COLO829 (cell line): ENCODE measurements at regions not wholly inside any gene's neighbourhood (a gene's known extent, or its start where the extent isn't known, plus 50 kb on each side); places are given as distances from the start of the nearest gene placed in this dataset.
A peak's percentile ranks its signal among the peaks of the same experiment; 100 is the strongest.
"Not testable (repeated sequence)": the region's sequence is repeated elsewhere in the genome, so short reads cannot be mapped to it uniquely, and the experiment has no call there.

Experiments
- DNase-seq: peaks from one replicate; pipeline ENCODE4 v3.0.0; 2012; ENCODE audit warnings: low spot score

DNA sequence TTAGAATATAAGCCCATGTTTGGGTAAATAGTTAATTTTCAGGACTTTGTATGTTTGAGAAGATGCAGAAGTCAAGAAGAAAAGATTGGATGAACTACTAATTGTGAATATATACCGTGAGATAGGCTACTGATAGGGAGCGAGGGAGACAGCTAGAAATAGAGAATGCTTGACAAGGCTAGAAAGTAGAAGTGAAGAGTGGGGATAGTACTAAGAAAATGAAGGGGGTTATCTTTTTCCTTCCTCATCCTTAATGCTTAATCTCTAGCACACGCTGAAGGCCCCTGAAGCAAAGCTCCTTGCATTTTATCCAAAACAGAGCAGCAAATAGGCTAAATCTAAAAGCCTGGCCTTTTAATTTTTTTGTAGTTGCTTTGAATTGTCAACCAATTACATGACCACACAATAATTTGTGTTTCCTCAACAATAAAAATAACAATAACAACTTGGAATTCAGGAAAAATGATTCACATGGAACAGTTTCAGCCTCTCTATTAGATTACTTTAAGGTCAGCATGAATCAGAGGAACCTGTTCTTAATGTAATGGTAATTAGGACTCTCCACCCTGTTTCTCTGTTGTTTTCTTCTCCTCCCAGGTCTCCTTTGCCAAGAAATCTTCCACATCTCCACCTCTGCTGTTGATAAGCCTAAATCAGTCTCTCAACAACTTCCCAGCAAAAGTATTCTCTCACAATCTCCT lies 1071.3 kb upstream of the ZEB2 start:
- DNase-seq, result no peak

DNA sequence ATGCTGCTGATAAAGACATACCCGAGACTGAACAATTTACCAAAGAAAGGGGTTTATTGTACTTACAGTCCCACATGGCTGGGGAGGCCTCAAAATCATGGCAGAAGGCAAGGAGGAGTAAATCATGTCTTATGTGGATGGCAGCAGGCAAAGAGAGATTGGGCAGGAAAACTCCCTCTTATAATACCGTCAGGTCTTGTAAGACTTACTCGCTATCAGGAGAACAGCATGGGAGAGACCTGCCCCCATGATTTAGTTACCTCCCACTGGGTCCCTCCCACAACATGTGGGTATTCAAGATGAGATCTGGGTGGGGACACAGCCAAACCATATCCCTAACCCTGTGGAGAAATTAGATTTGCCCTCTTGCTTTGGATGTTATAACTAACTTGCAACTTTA lies 1068.0 kb upstream of the ZEB2 start:
- no peak for DNase-seq

DNA sequence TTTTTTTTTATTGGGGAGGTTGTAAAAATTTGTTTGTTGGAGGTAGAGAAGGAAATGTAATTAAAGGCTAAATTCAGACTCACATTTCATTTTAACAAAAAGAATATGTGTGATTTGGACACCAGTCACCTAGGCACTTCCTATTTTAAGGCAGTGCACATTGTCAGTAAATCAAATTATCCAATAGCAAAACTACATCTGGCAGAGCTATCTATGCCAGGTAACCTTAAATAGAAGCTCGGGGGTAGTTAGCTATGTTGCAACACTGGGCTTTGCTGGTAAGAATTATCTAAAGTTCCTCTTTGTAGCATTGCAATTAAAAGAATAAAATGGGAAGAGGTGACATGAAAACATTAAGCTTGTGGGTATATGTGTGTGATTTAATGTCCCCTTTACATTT lies 1064.4 kb upstream of the ZEB2 start:
- no peak for DNase-seq

DNA sequence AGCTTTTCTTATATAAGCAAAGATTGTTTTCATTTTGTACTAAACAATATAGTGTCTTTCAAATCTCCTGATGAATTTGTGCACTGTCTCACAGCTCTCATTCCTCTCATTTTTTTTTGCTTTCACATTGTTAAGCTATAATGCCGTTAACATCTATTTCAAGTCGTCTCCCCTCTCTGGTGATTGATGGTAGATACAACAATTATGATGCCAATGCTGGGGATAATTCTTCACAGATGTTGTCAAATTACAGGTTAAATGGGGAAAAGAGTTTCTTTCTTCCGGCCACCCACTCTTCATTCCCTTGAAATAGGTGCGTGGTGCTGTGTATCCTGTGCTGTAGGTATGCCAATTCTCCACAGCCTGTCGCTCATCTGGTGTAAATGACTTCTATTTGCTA lies 1053.7 kb upstream of the ZEB2 start:
- no peak for DNase-seq

DNA sequence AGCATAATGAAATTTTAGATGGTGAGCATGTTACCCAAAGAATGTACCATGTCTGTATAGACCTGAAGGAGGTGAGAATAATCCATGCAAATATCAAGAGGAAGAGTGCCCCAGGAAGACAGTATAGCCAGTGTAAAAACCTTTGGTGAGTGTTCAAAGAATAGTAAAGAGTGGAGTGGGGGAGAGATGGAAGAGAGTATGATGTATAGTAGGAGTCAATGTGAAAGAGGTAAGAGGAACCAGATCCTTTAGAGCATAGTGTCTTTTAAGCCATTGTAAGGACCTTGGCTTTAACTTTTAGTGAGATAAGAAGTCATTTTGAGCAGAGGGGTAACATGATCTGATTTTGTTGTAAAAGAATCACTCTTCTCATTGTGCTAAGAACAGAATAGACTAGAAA lies 1052.3 kb upstream of the ZEB2 start:
- no peak for DNase-seq

DNA sequence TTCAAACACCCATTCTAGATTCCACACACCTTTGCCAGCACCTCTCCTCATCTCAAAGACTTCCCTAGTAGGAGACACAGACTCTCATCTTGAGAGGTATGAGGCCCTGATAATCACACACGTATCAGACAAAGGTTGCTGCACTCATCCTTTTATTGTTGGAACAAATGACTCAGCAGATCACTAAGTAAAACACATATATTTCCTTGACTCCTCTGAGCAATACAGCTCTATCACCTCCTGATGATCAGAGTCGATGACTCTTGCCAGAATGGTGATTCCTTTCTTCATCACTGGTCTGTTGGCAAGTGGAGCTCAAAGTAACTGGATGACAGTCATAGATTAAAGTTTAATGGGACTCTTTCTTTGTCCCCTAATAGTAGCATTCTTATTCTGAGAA lies 1049.2 kb upstream of the ZEB2 start:
- no peak for DNase-seq

DNA sequence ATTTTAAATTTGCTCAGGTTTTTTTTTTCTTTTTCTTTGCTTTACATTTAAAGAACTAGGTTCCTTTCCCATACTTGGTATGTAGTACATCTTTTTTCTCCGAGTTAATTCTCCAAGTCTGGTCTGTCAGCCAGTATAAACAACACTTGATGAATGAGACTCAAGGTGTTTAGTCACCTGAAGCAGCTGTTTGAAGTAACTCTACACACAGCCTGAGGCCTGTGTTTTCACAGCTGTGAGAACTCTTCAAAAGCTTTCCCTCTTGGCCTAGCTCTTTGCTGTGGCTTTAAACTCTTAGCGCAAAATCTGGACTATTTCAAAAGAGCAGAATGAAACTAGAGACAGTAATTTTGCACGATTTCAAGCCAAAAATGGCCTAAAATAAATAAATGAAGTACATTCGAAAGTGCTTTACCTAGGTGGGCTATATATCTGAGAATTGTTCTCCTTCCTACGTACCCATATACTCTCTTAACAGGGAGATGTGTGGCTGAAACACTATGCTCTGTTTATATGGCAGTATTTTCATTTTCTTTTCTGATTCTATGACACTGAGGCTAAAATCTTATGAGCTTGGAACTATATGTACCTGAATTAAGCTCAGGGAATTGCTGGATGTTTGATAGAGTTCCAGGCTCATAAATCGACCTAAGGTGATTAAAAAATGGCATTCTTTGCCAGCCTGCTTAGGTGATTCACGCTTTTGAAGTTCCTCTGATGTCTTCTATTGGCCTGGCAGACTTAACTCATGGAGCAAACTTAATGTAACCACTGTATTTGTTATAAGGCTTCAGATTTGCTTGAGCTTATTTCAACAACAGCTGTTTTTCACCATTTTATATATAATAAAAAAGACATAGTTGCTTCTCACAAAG lies 1044.1 kb upstream of the ZEB2 start:
- no peak for DNase-seq

DNA sequence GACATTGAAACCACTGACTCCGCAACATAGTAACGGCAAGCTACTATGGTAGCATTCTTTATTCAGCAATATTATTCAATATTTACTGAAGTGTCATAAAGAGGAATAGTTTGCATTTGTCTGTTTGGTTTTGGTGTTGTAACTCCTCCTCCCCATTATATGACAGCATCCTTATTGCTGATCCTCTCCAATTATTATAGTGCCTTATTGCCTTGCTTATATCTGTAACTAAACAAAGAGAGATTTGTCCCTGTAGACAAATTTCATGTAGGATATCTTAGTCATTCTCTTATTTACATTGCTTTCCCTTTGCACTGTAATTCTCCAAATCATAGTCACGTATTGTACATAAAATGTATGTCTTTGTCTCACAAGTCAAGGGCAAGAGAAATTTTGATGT lies 1041.2 kb upstream of the ZEB2 start:
- peak; percentile 6 for DNase-seq

DNA sequence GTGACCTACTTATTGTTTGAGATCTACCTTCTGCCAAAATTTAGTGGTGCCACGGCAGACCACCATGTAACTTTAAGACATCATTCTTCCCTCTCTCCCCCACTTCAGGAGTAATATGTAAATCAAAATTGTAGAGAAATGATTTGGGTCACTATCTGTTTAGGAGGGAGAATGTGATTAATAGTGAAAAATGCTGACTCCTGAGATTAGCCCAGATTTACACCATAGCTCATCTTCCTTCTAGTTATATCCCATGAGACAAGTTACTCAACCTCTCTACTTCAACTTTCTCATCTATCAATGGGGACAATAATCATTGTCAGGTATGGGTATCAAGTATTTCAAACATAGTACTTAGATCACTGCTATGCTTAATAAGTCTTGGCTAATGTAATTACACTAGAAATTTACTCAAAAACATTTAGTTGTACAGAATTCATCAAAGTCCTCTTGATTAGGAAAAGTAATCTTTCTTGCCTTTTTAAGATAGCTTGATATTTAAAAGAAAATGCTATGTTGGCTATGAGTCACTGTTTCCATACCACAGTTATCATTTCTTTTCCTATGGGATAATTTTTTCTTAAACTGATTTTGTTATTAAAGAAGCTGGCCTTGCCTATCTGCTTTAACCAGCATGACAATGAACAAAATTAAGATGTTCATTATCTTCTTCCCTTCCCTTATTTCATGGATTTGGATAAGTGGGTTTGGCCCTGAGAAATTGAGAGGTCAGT lies 1038.9 kb upstream of the ZEB2 start:
- DNase-seq, result no peak

DNA sequence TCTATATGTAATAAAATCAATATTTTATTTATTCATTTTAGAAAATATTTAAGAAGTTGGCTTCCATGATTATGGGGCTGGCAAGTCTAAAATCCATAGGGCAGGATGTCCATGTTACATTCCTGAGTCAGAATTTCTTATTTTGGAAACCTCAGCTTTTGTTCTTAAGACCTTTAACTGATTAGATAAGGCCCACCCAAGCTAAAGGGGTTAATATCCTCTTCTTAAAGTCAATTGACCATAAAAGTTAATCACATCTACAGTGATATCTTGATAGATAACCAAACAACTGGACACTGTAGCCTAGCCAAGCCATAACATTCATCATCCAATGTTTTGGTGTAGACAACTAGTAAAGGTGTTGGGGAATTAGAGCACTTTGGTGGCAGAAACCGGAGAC lies 1035.4 kb upstream of the ZEB2 start:
- no peak for DNase-seq

DNA sequence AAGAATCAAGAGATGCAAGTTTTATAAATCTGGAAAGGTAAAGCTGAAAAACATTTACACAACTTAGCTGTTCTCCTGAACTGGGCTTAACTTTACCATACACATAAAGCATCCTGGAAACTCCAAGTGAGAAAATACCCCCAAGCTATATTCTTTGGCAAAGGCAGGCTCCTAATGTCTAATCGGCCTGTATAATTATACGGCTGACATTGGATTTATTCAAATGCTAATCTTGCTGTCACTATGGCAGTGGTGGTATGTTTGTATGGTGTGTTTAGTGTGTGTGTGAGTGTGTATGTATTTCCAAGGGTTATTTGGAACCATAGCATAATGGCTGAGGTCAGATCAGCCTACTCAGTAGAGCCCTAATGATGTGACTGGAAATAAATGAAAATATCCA lies 1031.8 kb upstream of the ZEB2 start:
- DNase-seq, result no peak

DNA sequence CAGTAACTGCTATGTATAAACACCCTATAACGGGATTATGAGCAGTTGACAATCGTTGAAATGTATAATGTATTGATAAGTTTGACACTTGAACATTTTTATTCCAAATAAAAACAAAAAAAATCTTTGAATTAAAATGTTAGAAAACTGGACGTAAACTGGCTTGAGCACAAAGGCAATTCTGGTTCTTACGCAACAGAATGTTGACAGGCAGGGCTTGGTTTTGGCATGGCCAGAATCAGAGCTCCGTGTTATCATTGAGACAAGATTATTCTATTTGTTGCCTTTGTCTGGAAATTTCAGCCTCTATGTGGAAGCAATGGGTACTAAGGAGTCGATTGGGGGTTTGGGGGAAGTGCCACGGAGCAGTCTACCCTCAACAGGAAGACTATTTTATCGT lies 1028.6 kb upstream of the ZEB2 start:
- no peak for DNase-seq

DNA sequence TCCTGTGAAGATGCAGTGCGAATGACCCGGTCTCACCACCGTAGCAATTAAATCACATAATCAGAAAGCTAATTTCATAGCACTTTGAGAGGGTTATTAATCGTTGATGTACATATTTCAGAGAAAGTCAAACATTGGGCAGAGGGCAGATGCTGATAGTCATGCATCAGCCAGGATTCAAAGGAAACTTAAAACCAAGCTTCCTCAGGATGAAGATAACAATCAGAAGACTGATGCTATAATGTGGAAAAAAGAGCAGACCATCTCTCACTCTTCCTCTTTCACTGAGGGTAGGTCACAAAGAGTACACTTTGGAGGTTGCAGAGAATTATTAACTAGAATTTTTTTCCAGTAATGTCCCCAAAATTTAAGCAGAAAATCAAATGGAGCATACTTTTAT lies 1027.7 kb upstream of the ZEB2 start:
- DNase-seq, result no peak

DNA sequence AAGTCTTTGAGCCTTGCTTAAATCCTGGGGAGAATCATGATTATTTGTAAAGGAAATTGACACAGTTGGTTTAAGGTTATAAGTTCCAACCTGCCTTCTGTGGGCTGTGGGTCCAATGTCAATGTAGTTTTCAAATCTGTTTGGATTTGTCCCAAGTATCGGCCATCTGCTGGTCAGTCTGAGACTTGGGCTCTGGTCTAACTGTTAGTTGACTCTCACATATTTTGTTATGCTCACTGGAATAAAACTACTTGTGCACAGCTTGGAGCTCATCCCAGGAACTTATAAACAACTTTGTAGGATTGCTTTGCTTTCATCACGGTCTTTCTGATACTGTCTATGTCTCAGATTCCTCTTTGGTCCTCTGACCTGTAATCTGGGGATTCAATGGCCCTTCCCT lies 1026.2 kb upstream of the ZEB2 start:
- no peak for DNase-seq

DNA sequence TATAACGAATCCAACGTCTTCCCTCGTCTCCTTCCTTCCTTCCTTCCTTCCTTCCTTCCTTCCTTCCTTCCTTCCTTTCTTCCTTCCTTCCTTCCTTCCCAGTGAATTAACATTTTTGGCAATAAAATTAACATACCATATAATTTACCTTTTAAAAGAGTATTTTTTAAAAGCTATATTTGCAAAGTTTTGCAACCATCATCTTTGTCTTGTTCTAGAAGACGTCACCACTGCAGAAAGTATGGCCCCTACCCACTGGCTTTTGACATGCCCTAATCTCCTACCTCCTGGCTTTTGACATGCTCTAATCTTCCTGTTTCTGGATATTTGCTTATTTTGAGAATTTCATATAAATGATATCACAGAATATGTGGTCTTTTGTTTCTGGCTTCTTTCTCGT lies 1023.9 kb upstream of the ZEB2 start:
- DNase-seq, result no peak

DNA sequence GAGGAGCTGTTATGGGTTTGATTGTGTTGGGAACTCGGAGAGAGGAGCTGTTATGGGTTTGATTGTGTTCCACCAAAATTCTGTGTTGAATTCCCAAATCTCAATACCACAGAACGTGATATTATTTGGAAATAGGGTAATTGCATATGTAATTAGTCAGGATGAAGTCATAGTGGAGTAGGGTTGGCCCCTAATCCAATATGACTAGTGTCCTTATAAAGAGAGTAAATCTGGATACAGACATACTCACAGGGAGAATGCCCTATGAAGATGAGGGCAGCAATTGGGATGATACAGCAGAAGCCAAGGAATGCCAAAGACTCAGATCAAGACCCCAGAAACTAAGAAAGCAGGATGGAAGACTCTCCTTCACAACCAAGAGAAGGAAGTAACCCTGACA lies 1023.2 kb upstream of the ZEB2 start:
- DNase-seq, result no peak

DNA sequence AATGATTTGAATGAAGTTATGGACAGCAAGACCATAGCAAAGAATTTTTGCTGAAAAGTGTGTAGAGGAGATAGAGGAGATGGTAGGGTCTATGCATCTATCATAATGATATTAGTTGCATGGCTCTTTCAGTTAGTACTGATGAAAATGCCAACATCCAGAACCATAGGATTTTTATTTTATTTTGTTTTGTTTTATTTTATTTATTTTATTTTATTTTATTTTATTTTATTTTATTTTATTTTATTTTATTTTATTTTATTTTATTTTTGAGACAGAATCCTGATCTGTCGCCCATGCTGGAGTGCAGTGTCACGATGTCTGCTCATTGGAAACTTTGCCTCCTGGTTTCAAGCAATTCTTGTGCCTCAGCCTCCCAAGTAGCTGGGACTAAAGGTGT lies 1021.1 kb upstream of the ZEB2 start:
- no peak for DNase-seq

DNA sequence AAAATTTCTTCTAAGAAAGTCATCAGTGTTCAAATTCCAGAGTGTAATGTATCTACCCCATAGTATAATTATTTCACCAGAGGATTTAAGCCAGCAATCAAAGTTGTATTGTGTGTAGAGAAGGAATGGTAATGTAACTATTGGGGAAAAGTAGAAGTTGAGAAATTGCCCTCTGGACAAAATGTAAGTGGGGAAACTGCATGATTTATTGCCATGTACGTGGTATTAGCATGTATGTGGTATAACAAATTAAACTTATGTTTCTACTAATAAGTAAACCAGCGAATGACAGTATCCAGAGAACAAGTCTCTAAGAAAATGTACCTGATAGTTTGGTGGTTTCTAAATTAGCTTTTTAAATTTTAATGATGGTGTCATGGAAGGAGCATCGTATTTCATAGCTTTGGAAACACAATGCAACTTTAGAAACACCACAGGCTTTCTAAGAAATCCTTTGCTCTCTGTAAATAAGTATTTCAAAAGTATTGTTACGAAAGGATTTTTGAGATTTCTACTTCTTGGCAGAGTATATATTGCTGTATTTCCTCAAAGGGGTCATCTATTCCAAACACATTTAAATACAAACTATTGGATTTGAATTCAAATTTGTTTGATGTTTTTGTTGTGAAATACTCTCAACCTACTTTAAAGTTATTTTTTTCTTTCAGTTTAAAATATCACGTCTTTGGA lies 1018.9 kb upstream of the ZEB2 start:
- DNase-seq, result no peak

DNA sequence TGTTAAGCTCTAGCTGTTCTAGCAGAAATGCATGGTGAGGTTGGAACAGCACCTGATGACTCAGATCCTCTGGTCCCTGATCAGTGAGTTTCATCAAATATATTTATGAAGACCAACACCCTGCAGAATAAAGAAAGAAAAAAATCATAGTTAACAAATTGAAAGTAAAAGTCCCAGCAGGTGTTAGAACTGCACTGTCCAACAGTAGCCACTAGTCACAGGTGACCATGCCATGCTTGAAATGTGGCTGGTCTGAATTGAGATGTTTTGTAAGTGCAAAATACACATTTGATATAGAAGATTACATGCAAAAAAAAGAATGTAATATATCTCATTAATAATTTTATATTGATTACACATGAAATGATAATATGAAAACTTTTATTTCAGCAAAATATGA lies 1010.7 kb upstream of the ZEB2 start:
- DNase-seq, result no peak

DNA sequence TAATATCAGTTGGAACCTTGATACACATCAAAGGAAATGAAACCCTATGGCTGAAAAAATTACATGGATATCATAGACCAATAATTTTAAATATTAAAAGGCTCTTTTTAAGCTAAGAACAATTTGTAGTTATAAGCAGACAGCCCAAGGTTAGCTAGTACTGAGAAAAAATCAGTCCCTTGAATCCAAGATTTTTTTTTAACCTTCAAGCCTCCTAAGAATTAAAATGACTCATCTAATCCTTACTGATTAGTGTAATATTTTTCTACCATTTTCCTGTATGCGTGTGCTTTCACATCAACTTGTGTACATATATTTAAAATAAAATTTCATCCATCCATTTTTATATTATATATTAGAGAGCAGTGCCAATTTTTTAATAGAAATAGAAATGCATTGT lies 1004.9 kb upstream of the ZEB2 start:
- DNase-seq, result no peak

DNA sequence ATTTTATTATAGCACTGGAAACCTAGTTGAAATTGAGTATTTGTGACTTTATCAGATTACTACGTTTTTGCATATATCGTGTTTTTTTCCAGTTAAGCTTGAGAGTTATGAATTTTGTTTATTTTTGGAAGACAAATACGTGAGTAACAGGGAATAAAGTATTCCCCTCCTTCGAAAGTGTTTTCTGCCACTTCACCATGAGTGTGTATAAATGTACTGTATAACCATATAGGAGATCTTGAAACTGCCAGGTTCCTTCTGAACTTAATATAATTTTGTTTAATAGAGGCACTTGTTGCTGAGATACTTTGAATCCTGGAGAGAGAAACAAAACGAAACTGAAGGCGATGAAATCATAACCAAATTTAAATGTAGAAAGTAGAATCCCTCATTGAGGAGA lies 1004.4 kb upstream of the ZEB2 start:
- DNase-seq, result no peak

DNA sequence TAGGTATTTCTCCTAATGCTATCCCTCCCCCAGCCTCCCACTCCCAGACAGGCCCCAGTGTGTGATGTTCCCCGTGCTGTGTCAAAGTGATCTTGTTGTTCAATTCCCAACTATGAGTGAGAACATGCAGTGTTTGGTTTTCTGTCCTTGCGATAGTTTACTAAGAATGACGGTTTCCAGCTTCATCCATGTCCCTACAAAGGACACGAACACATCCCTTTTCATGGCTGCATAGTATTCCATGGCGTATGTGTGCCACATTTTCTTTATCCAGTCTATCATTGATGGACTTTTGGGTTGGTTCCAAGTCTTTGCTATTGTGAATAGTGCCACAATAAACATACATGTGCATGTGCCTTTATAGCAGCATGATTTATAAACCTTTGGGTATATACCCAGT lies 999.3 kb upstream of the ZEB2 start:
- not testable (repeated sequence) for DNase-seq

DNA sequence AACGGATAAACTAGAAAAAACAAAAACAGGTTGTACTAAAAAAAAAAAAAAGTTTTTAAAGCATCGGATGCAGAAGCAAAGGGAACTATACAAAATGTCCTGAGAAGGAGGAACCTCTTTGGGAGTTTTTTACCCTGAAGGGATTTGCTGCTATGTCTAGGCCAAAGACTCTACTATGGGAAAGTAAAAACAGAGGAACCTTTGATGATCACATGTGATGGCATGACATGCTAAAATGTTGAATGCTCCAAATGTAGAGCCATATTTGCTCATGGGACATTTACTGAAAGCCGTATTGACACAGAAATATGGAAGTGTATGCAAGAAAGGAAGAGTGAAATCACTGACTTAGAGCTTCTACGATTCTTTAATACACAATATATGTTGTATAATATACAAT lies 992.0 kb upstream of the ZEB2 start:
- peak; percentile 46 for DNase-seq
